Breast epithelium (tissue), 4 donors: ENCODE measurements at regions not wholly inside any gene's neighbourhood (a gene's known extent, or its start where the extent isn't known, plus 50 kb on each side); places are given as distances from the start of the nearest gene placed in this dataset.
"Not testable (repeated sequence)": the region's sequence is repeated elsewhere in the genome, so short reads cannot be mapped to it uniquely, and the experiment has no call there.

Experiments
- DNase-seq, 2 donors: peaks; one replicate each; pipeline ENCODE4 v3.0.0-alpha.2; 2019; ENCODE audit warnings: low spot score in 2 of 2
- H3K27ac ChIP-seq, 2 donors: fragments of 200-600 bp; sonication (generic) in 1 of 2; one replicate each; pipeline ENCODE4 v1.5.1; 2016 to 2019; ENCODE audit warnings: mild to moderate bottlenecking in 1 of 2
- H3K27me3 ChIP-seq, 2 donors: fragments of 200-600 bp; sonication (generic) in 1 of 2; one replicate each; pipeline versions ENCODE4 v1.5.1 to v1.6.0; 2017 to 2019; ENCODE audit warnings: control low read depth in 1 of 2, mild to moderate bottlenecking in 1 of 2
- H3K36me3 ChIP-seq: fragments of 200-600 bp; one replicate; pipeline ENCODE4 v1.5.1; 2019
- H3K4me1 ChIP-seq, 2 donors: fragments of 200-600 bp; sonication (generic); one replicate each; pipeline ENCODE4 v1.5.1; 2016 to 2019; ENCODE audit warnings: control low read depth in 1 of 2
- H3K4me3 ChIP-seq, 3 donors: fragments of 200-600 bp; sonication (generic); 1 replicate in 2 of 3; 2 replicates in 1 of 3; pipeline ENCODE4 v1.5.1; 2016 to 2019; ENCODE audit warnings: mild to moderate bottlenecking in 3 of 3, moderate library complexity in 2 of 3
- H3K9me3 ChIP-seq, 2 donors: fragments of 200-600 bp; sonication (generic) in 1 of 2; one replicate each; pipeline ENCODE4 v1.5.1; 2016 to 2019; ENCODE audit warnings: control low read depth in 1 of 2
- POLR2A ChIP-seq: fragments of 450-650 bp; IDR thresholded peaks from one replicate; pipeline ENCODE4 v1.6.1; 2016; ENCODE audit warnings: antibody characterized with exemption, mild to moderate bottlenecking, moderate library complexity
- POLR2AphosphoS5 ChIP-seq, 3 donors: sonication (generic); formaldehyde crosslinking; IDR thresholded peaks; one replicate each; pipeline ENCODE4 v1.6.1; 2017; ENCODE audit warnings: antibody characterized with exemption in 3 of 3
- intact Hi-C: fragments of 100-400 bp; cut with DNase I; formaldehyde crosslinking; loops from one replicate; pipeline ENCODE4 v1.15.1; 2023; ENCODE audit warnings: low total_unique reads
- TF ChIP-seq, protein P1 (sequence below), 3 donors: fragments of 450-650 bp; IDR thresholded peaks; one replicate each; pipeline ENCODE4 v1.5.1; 2016 to 2017; ENCODE audit warnings: antibody characterized with exemption in 3 of 3, mild to moderate bottlenecking in 3 of 3, moderate library complexity in 3 of 3

DNA sequence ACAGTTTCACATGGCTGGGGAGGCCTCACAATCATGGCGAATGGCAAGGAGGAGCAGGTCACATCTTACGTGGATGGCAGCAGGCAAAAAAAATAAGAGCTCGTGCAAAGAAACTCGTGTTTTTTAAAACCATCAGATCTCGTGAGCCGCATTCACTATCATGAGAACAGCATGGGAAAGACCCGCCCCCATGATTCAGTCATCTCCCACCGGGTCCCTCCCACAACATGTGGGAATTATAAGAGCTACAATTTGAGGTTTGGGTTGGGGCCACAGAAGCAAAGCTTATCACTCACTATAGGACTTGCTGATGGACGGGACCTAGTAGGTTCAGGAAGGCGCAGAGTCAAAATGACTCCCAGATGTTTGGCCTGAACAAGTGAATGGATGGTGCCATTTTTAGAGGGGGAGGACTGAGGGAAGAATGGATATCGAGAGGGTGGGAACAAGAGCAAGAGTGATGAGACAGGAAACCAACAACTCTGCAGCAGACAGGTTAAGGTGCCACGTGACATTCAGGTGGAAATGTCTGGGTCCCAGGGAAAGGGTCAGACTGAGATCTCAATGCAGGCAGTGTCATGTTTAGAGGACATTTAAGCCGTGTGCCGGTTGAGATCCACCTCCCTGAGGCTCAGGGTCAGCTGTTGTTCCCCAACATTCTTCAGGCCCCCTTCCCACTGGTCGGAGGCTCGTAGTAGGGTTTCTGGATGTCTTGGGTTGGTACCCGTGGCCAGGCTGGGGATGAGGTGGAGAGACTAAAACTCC lies 85.7 kb downstream of the MYCN start:
- Histone ChIP-seq H3K27ac (no peak overlapping the region), H3K27me3 (no peaks in the 10 kb centered on the region), H3K36me3 (no peaks in the 10 kb centered on the region), H3K4me1 (no peaks in the 10 kb centered on the region), H3K4me3 (no peak overlapping the region), H3K9me3 (no peaks in the 10 kb centered on the region)
- intact Hi-C loops: no loop called here
- DNase-seq: no peak
- no peak for TF ChIP-seq POLR2A
- TF ChIP-seq POLR2AphosphoS5 (IDR thresholded peaks at IDR 0.05): no peak
- TF ChIP-seq, protein P1, sequence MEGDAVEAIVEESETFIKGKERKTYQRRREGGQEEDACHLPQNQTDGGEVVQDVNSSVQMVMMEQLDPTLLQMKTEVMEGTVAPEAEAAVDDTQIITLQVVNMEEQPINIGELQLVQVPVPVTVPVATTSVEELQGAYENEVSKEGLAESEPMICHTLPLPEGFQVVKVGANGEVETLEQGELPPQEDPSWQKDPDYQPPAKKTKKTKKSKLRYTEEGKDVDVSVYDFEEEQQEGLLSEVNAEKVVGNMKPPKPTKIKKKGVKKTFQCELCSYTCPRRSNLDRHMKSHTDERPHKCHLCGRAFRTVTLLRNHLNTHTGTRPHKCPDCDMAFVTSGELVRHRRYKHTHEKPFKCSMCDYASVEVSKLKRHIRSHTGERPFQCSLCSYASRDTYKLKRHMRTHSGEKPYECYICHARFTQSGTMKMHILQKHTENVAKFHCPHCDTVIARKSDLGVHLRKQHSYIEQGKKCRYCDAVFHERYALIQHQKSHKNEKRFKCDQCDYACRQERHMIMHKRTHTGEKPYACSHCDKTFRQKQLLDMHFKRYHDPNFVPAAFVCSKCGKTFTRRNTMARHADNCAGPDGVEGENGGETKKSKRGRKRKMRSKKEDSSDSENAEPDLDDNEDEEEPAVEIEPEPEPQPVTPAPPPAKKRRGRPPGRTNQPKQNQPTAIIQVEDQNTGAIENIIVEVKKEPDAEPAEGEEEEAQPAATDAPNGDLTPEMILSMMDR (IDR thresholded peaks at IDR 0.05): no peak

DNA sequence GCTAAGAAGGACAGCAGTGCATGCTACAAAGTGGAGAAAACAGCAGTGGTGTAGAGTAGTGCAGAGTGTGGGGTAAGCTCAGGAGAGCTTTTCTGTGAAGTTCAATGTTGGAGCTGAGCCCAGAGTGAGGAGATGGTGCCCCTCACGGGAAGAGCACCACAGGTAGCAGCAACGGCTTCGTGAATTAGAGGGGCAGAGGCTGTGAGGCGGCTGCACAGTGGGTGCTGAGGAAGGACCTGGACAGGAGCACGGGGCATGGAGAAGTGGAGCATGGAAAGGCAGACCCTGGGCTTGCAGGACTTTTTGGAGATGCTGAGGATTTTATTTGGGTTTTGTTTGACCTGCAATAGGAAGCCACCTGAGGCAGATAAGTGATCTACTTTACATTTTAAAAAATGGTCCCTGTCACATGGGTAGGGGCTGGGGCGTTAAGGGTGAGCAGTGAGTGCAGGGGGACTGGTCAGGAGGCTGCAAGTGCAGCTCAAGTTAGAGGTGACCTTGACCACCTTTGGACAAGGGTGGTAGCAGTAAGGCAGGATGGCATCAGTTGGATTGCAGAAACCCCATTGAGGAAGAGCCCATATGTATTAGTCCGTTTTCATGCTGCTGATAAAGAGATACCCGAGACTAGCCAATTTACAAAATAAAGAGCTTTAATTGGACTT lies 85.0 kb downstream of the MYCN start:
- H3K9me3 ChIP-seq: no peaks in the 10 kb centered on the region
- H3K4me3 ChIP-seq: no peak overlapping the region
- H3K4me1 ChIP-seq: no peaks in the 10 kb centered on the region
- intact Hi-C loops: no loop called here
- TF ChIP-seq POLR2A (no peak), POLR2AphosphoS5 (IDR thresholded peaks at IDR 0.05) (no peak)
- TF ChIP-seq, protein P1 (IDR thresholded peaks at IDR 0.05): no peak
- H3K27ac ChIP-seq: no peak overlapping the region
- no peak for DNase-seq
- H3K36me3 ChIP-seq: no peaks in the 10 kb centered on the region
- H3K27me3 ChIP-seq: peaks cover 0 to 2% of the 10 kb centered on the region in 2 donors

DNA sequence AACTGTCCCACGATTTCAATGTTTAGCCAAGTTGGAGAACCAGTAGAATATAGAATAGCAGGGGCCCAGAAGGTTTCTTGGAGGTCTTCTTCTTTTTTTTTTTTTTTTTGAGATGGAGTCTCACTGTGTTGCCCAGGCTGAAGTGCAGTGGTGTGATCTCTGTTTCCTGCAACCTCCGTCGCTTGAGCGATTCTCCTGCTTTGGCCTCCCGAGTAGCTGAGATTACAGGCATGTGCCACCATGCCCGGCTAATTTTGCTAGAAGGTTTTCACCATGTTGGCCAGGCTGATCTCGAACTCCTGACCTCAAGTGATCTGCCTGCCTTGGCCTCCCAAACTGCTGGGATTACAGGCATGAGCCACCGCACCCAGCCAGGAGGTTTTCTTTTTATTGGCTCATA lies 84.3 kb downstream of the MYCN start:
- H3K27me3 ChIP-seq, H3K4me1 ChIP-seq, H3K27ac ChIP-seq, H3K4me3 ChIP-seq, intact Hi-C loops, H3K9me3 ChIP-seq, DNase-seq, H3K36me3 ChIP-seq: not testable (repeated sequence)

DNA sequence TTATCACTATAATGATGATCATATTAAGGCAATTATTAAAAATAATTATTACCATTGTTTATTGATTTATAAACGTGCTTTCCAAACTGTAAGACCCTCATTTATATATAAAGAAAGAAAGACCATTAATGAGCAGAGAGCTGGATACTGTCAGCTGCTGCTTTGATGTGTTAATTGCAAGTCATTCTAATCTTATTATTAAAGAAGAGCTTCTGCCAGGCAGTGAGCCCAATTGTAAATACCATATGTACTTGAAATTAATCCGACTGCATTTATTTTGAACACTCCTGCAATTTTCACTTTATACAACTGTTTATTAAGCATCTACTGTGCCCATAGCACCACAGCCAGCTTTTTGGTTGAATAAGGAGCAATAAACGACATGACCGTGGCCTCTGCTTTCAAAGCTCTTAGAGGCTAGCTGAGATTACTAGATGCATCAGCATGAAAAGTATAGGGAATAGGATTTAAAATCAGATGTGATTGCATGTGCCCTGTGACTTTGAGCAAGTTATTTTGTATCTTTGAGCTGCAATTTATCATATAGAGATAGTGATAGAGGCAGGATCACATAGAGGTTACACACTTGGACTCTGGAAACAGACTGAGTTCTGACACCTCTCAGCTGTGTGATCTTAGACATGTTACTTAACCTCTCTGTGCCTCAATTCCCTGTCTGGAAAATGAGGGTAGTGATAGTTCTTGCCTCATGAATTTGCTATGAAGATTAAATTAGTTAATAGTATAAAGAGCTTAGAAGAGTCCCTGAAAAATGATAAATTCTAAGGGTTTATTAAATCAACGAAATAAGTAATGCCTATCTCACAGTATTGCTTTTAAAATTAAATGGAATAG lies 83.4 kb downstream of the MYCN start:
- TF ChIP-seq, protein P1 (IDR thresholded peaks at IDR 0.05): no peak
- no peak for TF ChIP-seq POLR2A
- no peak for TF ChIP-seq POLR2AphosphoS5 (IDR thresholded peaks at IDR 0.05)
- Histone ChIP-seq H3K36me3 (no peaks in the 10 kb centered on the region), H3K4me1 (no peaks in the 10 kb centered on the region), H3K27me3 (peaks cover 0 to 3% of the 10 kb centered on the region in 2 donors), H3K27ac (no peak overlapping the region), H3K9me3 (no peaks in the 10 kb centered on the region), H3K4me3 (no peak overlapping the region)
- DNase-seq: no peak
- intact Hi-C loops: no loop called here

DNA sequence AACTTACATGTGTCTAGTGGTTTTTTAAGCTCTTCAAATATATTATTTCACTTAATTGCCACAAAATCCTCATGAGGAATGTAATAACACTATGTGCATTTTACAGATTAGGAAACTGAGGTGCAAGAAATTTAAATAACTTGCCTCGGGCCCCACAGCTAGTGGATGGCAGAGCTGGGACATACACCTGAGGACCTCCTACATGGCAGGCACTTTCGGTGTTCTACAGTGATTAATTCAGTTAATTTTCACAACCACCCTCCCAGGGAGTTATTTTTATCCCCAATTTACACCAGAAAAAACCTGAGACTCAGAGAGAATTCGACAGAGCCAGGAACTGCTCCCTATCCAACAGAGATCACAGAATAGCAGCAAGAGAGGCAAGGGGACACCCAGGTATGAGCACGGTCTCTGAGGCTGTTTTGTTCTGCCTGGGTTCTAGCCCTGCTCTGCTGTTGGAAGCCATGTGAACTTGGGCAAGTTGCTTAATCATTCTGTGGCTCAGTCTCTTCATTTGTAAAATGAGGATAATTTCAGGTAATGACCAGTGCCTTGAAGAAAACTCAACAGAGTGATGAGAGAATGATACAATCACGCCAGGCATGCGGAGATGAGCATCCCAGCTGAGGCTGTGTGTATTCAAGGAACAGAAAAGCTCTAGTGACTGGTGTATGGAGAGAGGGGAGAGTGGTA lies 82.3 kb downstream of the MYCN start:
- Histone ChIP-seq H3K27me3 (peaks cover 0 to 3% of the 10 kb centered on the region in 2 donors), H3K4me1 (no peaks in the 10 kb centered on the region), H3K4me3 (no peak overlapping the region), H3K9me3 (no peaks in the 10 kb centered on the region), H3K27ac (no peak overlapping the region), H3K36me3 (no peaks in the 10 kb centered on the region)
- TF ChIP-seq, protein P1 (IDR thresholded peaks at IDR 0.05): no peak
- TF ChIP-seq POLR2AphosphoS5 (IDR thresholded peaks at IDR 0.05) (no peak), POLR2A (no peak)
- no peak for DNase-seq
- intact Hi-C loops: no loop called here
